SK-N-SH (cell line): ENCODE measurements at regions not wholly inside any gene's neighbourhood (a gene's known extent, or its start where the extent isn't known, plus 50 kb on each side); places are given as distances from the start of the nearest gene placed in this dataset.

Source experiments
- CTCF ChIA-PET: fragments of 300-600, 350-600 bp; formaldehyde crosslinking; extraction: SDS; loops from one replicate; lab custom pipeline; 2021; lab: Yijun Ruan, JAX
- POLR2A ChIA-PET: fragments of 350-600 bp; sonication (Branson Sonifier 250); formaldehyde crosslinking; extraction: SDS; loops from one replicate; lab custom pipeline; 2020; ENCODE audit warnings: antibody characterized with exemption, inconsistent platforms; lab: Yijun Ruan, JAX
- DNase-seq: peaks from one replicate; pipeline ENCODE4 v3.0.0; 2012
- H2AFZ ChIP-seq: fragments of 200-600 bp; sonication (generic); 2 replicates; pipeline ENCODE4 v1.8.1; 2016; ENCODE audit warnings: antibody characterized with exemption, mild to moderate bottlenecking, low read depth
- H3F3A ChIP-seq: fragments of 200-600 bp; sonication (generic); replicated peaks from 2 replicates; pipeline ENCODE3; 2016; ENCODE audit warnings: antibody characterized with exemption, mild to moderate bottlenecking; ENCODE audit not compliant: insufficient read depth
- H3K27ac ChIP-seq, 2 experiments: fragments of 200-500 bp in 1 of 2; fragments of 200-600 bp in 1 of 2; sonication (Bioruptor generic) in 1 of 2; sonication (generic), shearing (Covaris generic) in 1 of 2; 2 replicates each; pipeline versions ENCODE4 v1.5.1 to v1.6.1; 2014 to 2016; ENCODE audit warnings: low read depth in 2 of 2, inconsistent platforms in 1 of 2, low read length in 1 of 2, mild to moderate bottlenecking in 1 of 2, mixed read lengths in 1 of 2
- H3K27me3 ChIP-seq: fragments of 200-600 bp; sonication (generic), shearing (Covaris generic); 2 replicates; pipeline ENCODE4 v1.6.1; 2016; ENCODE audit warnings: mixed run types; ENCODE audit not compliant: insufficient read depth
- H3K36me3 ChIP-seq, 2 experiments: fragments of 200-500 bp in 1 of 2; fragments of 200-600 bp in 1 of 2; sonication (Bioruptor generic) in 1 of 2; sonication (generic) in 1 of 2; replicated peaks in 1 of 2; 2 replicates each; pipeline versions ENCODE3 to v1.5.1; 2014 to 2016; ENCODE audit warnings: low read length in 1 of 2, mild to moderate bottlenecking in 1 of 2; ENCODE audit not compliant: insufficient read depth in 2 of 2, control insufficient read depth in 1 of 2
- H3K4me1 ChIP-seq, 2 experiments: fragments of 200-500 bp in 1 of 2; fragments of 200-600 bp in 1 of 2; sonication (Bioruptor generic) in 1 of 2; sonication (generic), shearing (Covaris generic) in 1 of 2; 2 replicates each; pipeline versions ENCODE4 v1.5.1 to v1.6.1; 2014 to 2016; ENCODE audit warnings: low read depth in 1 of 2, low read length in 1 of 2, mixed run types in 1 of 2; ENCODE audit not compliant: insufficient read depth in 2 of 2, control insufficient read depth in 1 of 2
- H3K4me2 ChIP-seq: fragments of 200-600 bp; sonication (generic), shearing (Covaris generic); 2 replicates; pipeline ENCODE4 v1.6.1; 2017; ENCODE audit warnings: mixed run types
- H3K4me3 ChIP-seq, 2 experiments: fragments of 200-500 bp in 1 of 2; fragments of 200-600 bp in 1 of 2; sonication (Bioruptor generic) in 1 of 2; sonication (generic), shearing (Covaris generic) in 1 of 2; 2 replicates each; pipeline versions ENCODE4 v1.5.1 to v1.8.1; 2014 to 2016; ENCODE audit warnings: low read depth in 2 of 2, inconsistent platforms in 1 of 2, low read length in 1 of 2, mild to moderate bottlenecking in 1 of 2, mixed read lengths in 1 of 2, moderate library complexity in 1 of 2
- H3K79me2 ChIP-seq: fragments of 200-600 bp; sonication (generic); 2 replicates; pipeline ENCODE4 v1.8.1; 2017; ENCODE audit warnings: mild to moderate bottlenecking; ENCODE audit not compliant: insufficient read depth
- H3K9ac ChIP-seq: fragments of 200-600 bp; sonication (generic); 2 replicates; pipeline ENCODE4 v1.6.1; 2017; ENCODE audit warnings: mixed run types
- H3K9me2 ChIP-seq: fragments of 200-600 bp; sonication (generic); 2 replicates; pipeline ENCODE4 v1.6.1; 2017; ENCODE audit warnings: mixed run types
- H3K9me3 ChIP-seq: fragments of 200-600 bp; sonication (generic); 2 replicates; pipeline ENCODE4 v1.6.1; 2017; ENCODE audit warnings: mixed run types, mild to moderate bottlenecking, moderate library complexity
- H4K20me1 ChIP-seq: fragments of 200-600 bp; sonication (generic); 2 replicates; pipeline ENCODE4 v1.6.1; 2017; ENCODE audit warnings: mild to moderate bottlenecking, mixed run types; ENCODE audit not compliant: insufficient read depth
- CHD2 ChIP-seq: fragments of 150-350 bp; IDR thresholded peaks from 2 replicates; pipeline ENCODE4 v1.6.1; 2018; ENCODE audit warnings: low read length; ENCODE audit not compliant: partially characterized antibody
- EZH2phosphoT487 ChIP-seq: fragments of 200-600 bp; sonication (generic); IDR thresholded peaks from 2 replicates; pipeline ENCODE4 v1.6.1; 2017; ENCODE audit warnings: low read depth, mixed run types, mild to moderate bottlenecking, antibody characterized with exemption, moderate library complexity, borderline replicate concordance
- FOXM1 ChIP-seq: IDR thresholded peaks from 2 replicates; pipeline ENCODE4 v1.4.0; 2012; ENCODE audit warnings: low read depth, mild to moderate bottlenecking
- GATA2 ChIP-seq: sonication (generic); formaldehyde crosslinking; IDR thresholded peaks from 2 replicates; pipeline ENCODE4 v1.5.0; 2020; ENCODE audit warnings: mild to moderate bottlenecking, missing genetic modification reagents
- JUND ChIP-seq: IDR thresholded peaks from 2 replicates; pipeline ENCODE4 v1.4.0; 2012
- MEF2A ChIP-seq: IDR thresholded peaks from 2 replicates; pipeline ENCODE4 v1.4.0; 2012; ENCODE audit warnings: low read depth, borderline replicate concordance
- MXI1 ChIP-seq: IDR thresholded peaks from 2 replicates; pipeline ENCODE4 v1.6.1; 2012; ENCODE audit warnings: mild to moderate bottlenecking, low read depth, low read length, improper control_type of control experiment
- NRF1 ChIP-seq: IDR thresholded peaks from 2 replicates; pipeline ENCODE4 v1.6.1; 2012; ENCODE audit warnings: low read depth, mild to moderate bottlenecking, low read length
- RAD21 ChIP-seq: IDR thresholded peaks from 2 replicates; pipeline ENCODE4 v1.6.1; 2012; ENCODE audit warnings: mild to moderate bottlenecking, low read length
- RCOR1 ChIP-seq: fragments of 150-350 bp; IDR thresholded peaks from 2 replicates; pipeline ENCODE4 v1.6.1; 2017; ENCODE audit warnings: antibody characterized with exemption, low read length
- RXRA ChIP-seq: IDR thresholded peaks from 2 replicates; pipeline ENCODE4 v1.4.0; 2012; ENCODE audit warnings: low read depth, mild to moderate bottlenecking, borderline replicate concordance
- TAF1 ChIP-seq: IDR thresholded peaks from 2 replicates; pipeline ENCODE4 v1.6.1; 2012; ENCODE audit warnings: low read depth, mild to moderate bottlenecking, low read length, moderate library complexity, borderline replicate concordance
- WGBS: methylation state at CpG from one replicate; pipeline ENCODE4 v1.1.6; 2017; ENCODE audit warnings: low lambda C conversion rate; 5-methylcytosine and 5-hydroxymethylcytosine counted together
- TF ChIP-seq, protein P1 (sequence below): IDR thresholded peaks from 2 replicates; pipeline ENCODE4 v1.6.1; 2012; ENCODE audit warnings: mild to moderate bottlenecking, low read depth, low read length, moderate library complexity
- TF ChIP-seq, protein P2 (sequence below): IDR thresholded peaks from 2 replicates; pipeline ENCODE4 v1.4.0; 2012; ENCODE audit warnings: low read depth, borderline replicate concordance
- TF ChIP-seq, protein P3 (sequence below): fragments of 150-350 bp; IDR thresholded peaks from 2 replicates; pipeline ENCODE4 v1.6.1; 2016; ENCODE audit warnings: mild to moderate bottlenecking, low read depth, low read length

DNA sequence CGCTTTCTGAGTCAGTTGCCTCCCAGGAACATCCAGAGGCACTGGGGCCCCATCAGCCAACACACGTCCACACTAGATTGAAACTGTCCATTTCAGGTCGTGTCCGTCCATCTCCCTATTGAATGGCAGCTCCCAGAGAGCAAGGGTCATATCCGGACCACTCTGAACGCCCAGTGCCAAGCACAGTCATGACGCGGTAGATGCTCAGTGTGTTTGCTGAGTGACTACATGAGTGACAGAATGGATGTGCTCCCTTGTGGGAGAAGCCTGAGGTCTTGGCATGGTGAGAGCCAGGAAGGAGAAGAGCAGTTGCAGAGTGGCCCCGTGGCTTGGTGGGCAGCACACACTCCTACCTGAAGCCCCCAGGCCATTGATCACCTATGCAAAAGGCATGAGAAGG lies 92.5 kb upstream of the CUX1 start:
- H3K4me2 ChIP-seq = no peak overlapping the region
- H3K4me1 ChIP-seq = no peaks in the 10 kb centered on the region
- TF ChIP-seq FOXM1 (no peak), NRF1 (no peak), EZH2phosphoT487 (no peak), MEF2A (no peak), GATA2 (CRISPR knock-in tag) (no peak), MXI1 (no peak), JUND (no peak), RAD21 (no peak), RCOR1 (no peak), TAF1 (no peak), CHD2 (no peak), RXRA (no peak)
- TF ChIP-seq, protein P1, sequence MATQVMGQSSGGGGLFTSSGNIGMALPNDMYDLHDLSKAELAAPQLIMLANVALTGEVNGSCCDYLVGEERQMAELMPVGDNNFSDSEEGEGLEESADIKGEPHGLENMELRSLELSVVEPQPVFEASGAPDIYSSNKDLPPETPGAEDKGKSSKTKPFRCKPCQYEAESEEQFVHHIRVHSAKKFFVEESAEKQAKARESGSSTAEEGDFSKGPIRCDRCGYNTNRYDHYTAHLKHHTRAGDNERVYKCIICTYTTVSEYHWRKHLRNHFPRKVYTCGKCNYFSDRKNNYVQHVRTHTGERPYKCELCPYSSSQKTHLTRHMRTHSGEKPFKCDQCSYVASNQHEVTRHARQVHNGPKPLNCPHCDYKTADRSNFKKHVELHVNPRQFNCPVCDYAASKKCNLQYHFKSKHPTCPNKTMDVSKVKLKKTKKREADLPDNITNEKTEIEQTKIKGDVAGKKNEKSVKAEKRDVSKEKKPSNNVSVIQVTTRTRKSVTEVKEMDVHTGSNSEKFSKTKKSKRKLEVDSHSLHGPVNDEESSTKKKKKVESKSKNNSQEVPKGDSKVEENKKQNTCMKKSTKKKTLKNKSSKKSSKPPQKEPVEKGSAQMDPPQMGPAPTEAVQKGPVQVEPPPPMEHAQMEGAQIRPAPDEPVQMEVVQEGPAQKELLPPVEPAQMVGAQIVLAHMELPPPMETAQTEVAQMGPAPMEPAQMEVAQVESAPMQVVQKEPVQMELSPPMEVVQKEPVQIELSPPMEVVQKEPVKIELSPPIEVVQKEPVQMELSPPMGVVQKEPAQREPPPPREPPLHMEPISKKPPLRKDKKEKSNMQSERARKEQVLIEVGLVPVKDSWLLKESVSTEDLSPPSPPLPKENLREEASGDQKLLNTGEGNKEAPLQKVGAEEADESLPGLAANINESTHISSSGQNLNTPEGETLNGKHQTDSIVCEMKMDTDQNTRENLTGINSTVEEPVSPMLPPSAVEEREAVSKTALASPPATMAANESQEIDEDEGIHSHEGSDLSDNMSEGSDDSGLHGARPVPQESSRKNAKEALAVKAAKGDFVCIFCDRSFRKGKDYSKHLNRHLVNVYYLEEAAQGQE = no peak
- TF ChIP-seq, protein P2, sequence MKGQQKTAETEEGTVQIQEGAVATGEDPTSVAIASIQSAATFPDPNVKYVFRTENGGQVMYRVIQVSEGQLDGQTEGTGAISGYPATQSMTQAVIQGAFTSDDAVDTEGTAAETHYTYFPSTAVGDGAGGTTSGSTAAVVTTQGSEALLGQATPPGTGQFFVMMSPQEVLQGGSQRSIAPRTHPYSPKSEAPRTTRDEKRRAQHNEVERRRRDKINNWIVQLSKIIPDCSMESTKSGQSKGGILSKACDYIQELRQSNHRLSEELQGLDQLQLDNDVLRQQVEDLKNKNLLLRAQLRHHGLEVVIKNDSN = no peak
- TF ChIP-seq, protein P3, sequence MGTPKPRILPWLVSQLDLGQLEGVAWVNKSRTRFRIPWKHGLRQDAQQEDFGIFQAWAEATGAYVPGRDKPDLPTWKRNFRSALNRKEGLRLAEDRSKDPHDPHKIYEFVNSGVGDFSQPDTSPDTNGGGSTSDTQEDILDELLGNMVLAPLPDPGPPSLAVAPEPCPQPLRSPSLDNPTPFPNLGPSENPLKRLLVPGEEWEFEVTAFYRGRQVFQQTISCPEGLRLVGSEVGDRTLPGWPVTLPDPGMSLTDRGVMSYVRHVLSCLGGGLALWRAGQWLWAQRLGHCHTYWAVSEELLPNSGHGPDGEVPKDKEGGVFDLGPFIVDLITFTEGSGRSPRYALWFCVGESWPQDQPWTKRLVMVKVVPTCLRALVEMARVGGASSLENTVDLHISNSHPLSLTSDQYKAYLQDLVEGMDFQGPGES = no peak
- CTCF ChIA-PET = interaction anchor here (1.2 to 1.6 kb wide), 3 partner anchors 36 to 187 kb away, joined by 3 to 7 read pairs (median 3); no protein-coding TSS in a partner anchor
- no peak overlapping the region for H3K4me3 ChIP-seq
- H3F3A ChIP-seq = no peaks in the 10 kb centered on the region
- H3K27me3 ChIP-seq = no peaks in the 10 kb centered on the region
- H3K79me2 ChIP-seq = no peaks in the 10 kb centered on the region
- no peak overlapping the region for H3K27ac ChIP-seq
- H3K36me3 ChIP-seq = no peaks in the 10 kb centered on the region
- 77% methylated on average over 9 of the region's 9 CpGs for WGBS
- no peaks in the 10 kb centered on the region for H4K20me1 ChIP-seq
- POLR2A ChIA-PET = no interaction called here
- H3K9me2 ChIP-seq = no peaks in the 10 kb centered on the region
- no peaks in the 10 kb centered on the region for H3K9me3 ChIP-seq
- H3K9ac ChIP-seq = no peak overlapping the region
- H2AFZ ChIP-seq = no peak overlapping the region
- no peak for DNase-seq
